ENCODE measurements at regions not wholly inside any gene's neighbourhood (a gene's known extent, or its start where the extent isn't known, plus 50 kb on each side); places are given as distances from the start of the nearest gene placed in this dataset.

GRCh38 chr11:10941871-10942270 is 84.0 kb upstream of the ZBED5 start:
- no peak for DNase-seq

GRCh38 chr11:10941414-10941813 is 83.6 kb upstream of the ZBED5 start:
- DNase-seq: no peak

GRCh38 chr11:10938650-10939387 is 81.0 kb upstream of the ZBED5 start:
- DNase-seq: no peak

- no peak for DNase-seq
Measured at GRCh38 chr11:10938231-10938630, 80.4 kb upstream of the ZBED5 start.

GRCh38 chr11:10937385-10937771 is 79.5 kb upstream of the ZBED5 start:
- no peak for DNase-seq

GRCh38 chr11:10936626-10937384 is 79.0 kb upstream of the ZBED5 start:
- no peak for DNase-seq

GRCh38 chr11:10935015-10935559 is 77.2 kb upstream of the ZBED5 start:
- no peak for DNase-seq

GRCh38 chr11:10934293-10934860 is 76.5 kb upstream of the ZBED5 start:
- peak; percentile 20 for DNase-seq

GRCh38 chr11:10933455-10934292 is 75.8 kb upstream of the ZBED5 start:
- peak; percentile 83 for DNase-seq

GRCh38 chr11:10932976-10933375 is 75.1 kb upstream of the ZBED5 start:
- DNase-seq: no peak

GRCh38 chr11:10931761-10932670 is 74.2 kb upstream of the ZBED5 start:
- DNase-seq: no peak

- peak; percentile 44 for DNase-seq
Measured at GRCh38 chr11:10930972-10931760, 73.3 kb upstream of the ZBED5 start.

- DNase-seq: peak; percentile 2
Measured at GRCh38 chr11:10930224-10930971, 72.5 kb upstream of the ZBED5 start.

- no peak for DNase-seq
Measured at GRCh38 chr11:10927538-10927937, 69.7 kb upstream of the ZBED5 start.

- no peak for DNase-seq
Measured at GRCh38 chr11:10926801-10927211, 69.0 kb upstream of the ZBED5 start.

- DNase-seq: peak; percentile 41
Measured at GRCh38 chr11:10925149-10925926, 67.5 kb upstream of the ZBED5 start.

- DNase-seq: no peak
Measured at GRCh38 chr11:10923882-10924281, 66.0 kb upstream of the ZBED5 start.

- no peak for DNase-seq
Measured at GRCh38 chr11:10922892-10923291, 65.0 kb upstream of the ZBED5 start.

GRCh38 chr11:10920875-10921274 is 63.0 kb upstream of the ZBED5 start:
- DNase-seq: no peak

Data from NCI-H510A treated with DMSO at 0.1 percent for 48 hours (cell line).